Keratinocyte (primary cell): ENCODE measurements at regions not wholly inside any gene's neighbourhood (a gene's known extent, or its start where the extent isn't known, plus 50 kb on each side); places are given as distances from the start of the nearest gene placed in this dataset.

Source experiments
- DNase-seq: peaks from one replicate; pipeline ENCODE4 v3.0.0-alpha.2; 2011; ENCODE audit warnings: low read depth, missing footprints, low spot score
- FAIRE-seq: peaks from 2 replicates; lab custom pipeline; 2011; peaks lifted over from hg19 to GRCh38; lab: Jason Lieb, UNC
- H2AFZ ChIP-seq: 2 replicates; pipeline ENCODE4 v1.6.0; 2012; ENCODE audit warnings: low read length, control low read depth, inconsistent platforms; ENCODE audit not compliant: control insufficient read depth
- H3K27ac ChIP-seq: 2 replicates; pipeline ENCODE4 v1.5.1; 2011; ENCODE audit warnings: low read length; ENCODE audit not compliant: control insufficient read depth, insufficient read depth
- H3K27me3 ChIP-seq: 3 replicates; pipeline ENCODE4 v1.6.0; 2011; ENCODE audit warnings: low read length; ENCODE audit not compliant: control insufficient read depth, insufficient read depth; ENCODE audit errors: extremely low read depth
- H3K36me3 ChIP-seq, 2 experiments: 2 replicates in 1 of 2; 3 replicates in 1 of 2; pipeline ENCODE4 v1.5.1; 2011; ENCODE audit warnings: low read length in 2 of 2, mild to moderate bottlenecking in 1 of 2; ENCODE audit not compliant: control insufficient read depth in 2 of 2, insufficient read depth in 2 of 2; ENCODE audit errors: extremely low read depth in 1 of 2
- H3K4me1 ChIP-seq: 3 replicates; pipeline ENCODE4 v1.5.1; 2011; ENCODE audit warnings: low read length; ENCODE audit not compliant: control insufficient read depth, insufficient read depth; ENCODE audit errors: extremely low read depth
- H3K4me2 ChIP-seq: 3 replicates; pipeline ENCODE4 v1.6.0; 2011; ENCODE audit warnings: low read depth, low read length; ENCODE audit not compliant: control insufficient read depth, insufficient read depth; ENCODE audit errors: extremely low read depth
- H3K4me3 ChIP-seq, 3 experiments: fragments of 200-600 bp in 1 of 3; sonication (generic) in 1 of 3; 2 replicates in 2 of 3; 3 replicates in 1 of 3; pipeline ENCODE4 v1.5.1; 2011 to 2016; ENCODE audit warnings: low read length in 3 of 3, mild to moderate bottlenecking in 3 of 3, control low read depth in 2 of 3, inconsistent platforms in 1 of 3, low read depth in 1 of 3, mixed read lengths in 1 of 3, mixed run types in 1 of 3, moderate library complexity in 1 of 3; ENCODE audit not compliant: control insufficient read depth in 2 of 3, insufficient read depth in 2 of 3; ENCODE audit errors: extremely low read depth in 1 of 3
- H3K79me2 ChIP-seq: 2 replicates; pipeline ENCODE4 v1.6.0; 2012; ENCODE audit warnings: low read length; ENCODE audit not compliant: control insufficient read depth, insufficient read depth
- H3K9ac ChIP-seq: 3 replicates; pipeline ENCODE4 v1.6.0; 2011; ENCODE audit warnings: low read length; ENCODE audit not compliant: control insufficient read depth, insufficient read depth; ENCODE audit errors: extremely low read depth
- H3K9me1 ChIP-seq: 3 replicates; pipeline ENCODE4 v1.6.0; 2011; ENCODE audit warnings: low read length; ENCODE audit not compliant: control insufficient read depth, insufficient read depth; ENCODE audit errors: extremely low read depth
- H3K9me3 ChIP-seq: 2 replicates; pipeline ENCODE4 v1.5.1; 2012; ENCODE audit warnings: low read depth, low read length; ENCODE audit not compliant: control insufficient read depth
- H4K20me1 ChIP-seq: 3 replicates; pipeline ENCODE4 v1.6.0; 2011; ENCODE audit warnings: low read length; ENCODE audit not compliant: control insufficient read depth, insufficient read depth; ENCODE audit errors: extremely low read depth
- CTCF ChIP-seq, 3 experiments: IDR thresholded peaks in 1 of 3; conservative IDR thresholded peaks in 1 of 3; optimal IDR thresholded peaks in 1 of 3; 2 replicates in 2 of 3; 3 replicates in 1 of 3; pipeline versions ENCODE3 to v1.5.1; 2011; ENCODE audit warnings: low read length in 3 of 3, mild to moderate bottlenecking in 3 of 3, moderate library complexity in 2 of 3, control low read depth in 1 of 3, inconsistent platforms in 1 of 3; ENCODE audit not compliant: insufficient read depth in 2 of 3; ENCODE audit errors: extremely low read depth in 1 of 3
- EZH2 ChIP-seq: IDR thresholded peaks from one replicate; pipeline ENCODE4 v1.6.1; 2012; ENCODE audit warnings: inconsistent platforms, mild to moderate bottlenecking, low read length, moderate library complexity
- dilution Hi-C: fragments of 300-500 bp; cut with MboI; formaldehyde crosslinking; loops from one replicate; pipeline ENCODE4 v1.7.0; 2020; ENCODE audit warnings: low sequenced_read_pairs; ENCODE audit not compliant: extremely low pct_ligation_motif_present

- Histone ChIP-seq H4K20me1 (no peaks in the 10 kb centered on the region), H3K27ac (no peak overlapping the region), H3K9ac (no peak overlapping the region), H3K4me2 (no peak overlapping the region), H3K4me3 (no peak overlapping the region), H3K36me3 (no peaks in the 10 kb centered on the region), H3K4me1 (no peaks in the 10 kb centered on the region), H3K27me3 (no peaks in the 10 kb centered on the region), H3K79me2 (no peaks in the 10 kb centered on the region), H2AFZ (no peak overlapping the region), H3K9me3 (peaks cover 2% of the 10 kb centered on the region), H3K9me1 (no peaks in the 10 kb centered on the region)
- dilution Hi-C loops = no loop called here
- FAIRE-seq (no peak), DNase-seq (no peak)
- TF ChIP-seq CTCF (optimal IDR thresholded peaks at IDR 0.05 in 1 of 3, IDR thresholded peaks at IDR 0.05 in 1 of 3, conservative IDR thresholded peaks at IDR 0.05 in 1 of 3; ENCODE audit: extremely low read depth in 1 of 3, insufficient read depth in 2 of 3, low read length in 3 of 3) (no peak), EZH2 (no peak)
Measured at GRCh38 chr16:76182041-76182635, 95.1 kb upstream of the CNTNAP4 start.

GRCh38 chr16:76183647-76184046 lies 93.6 kb upstream of the CNTNAP4 start:
- DNase-seq (no peak), FAIRE-seq (no peak)
- H3K27ac ChIP-seq = no peak overlapping the region
- H3K9me3 ChIP-seq = peaks cover 2% of the 10 kb centered on the region
- H3K4me2 ChIP-seq = no peak overlapping the region
- H4K20me1 ChIP-seq = no peaks in the 10 kb centered on the region
- no peaks in the 10 kb centered on the region for H3K79me2 ChIP-seq
- H3K27me3 ChIP-seq = no peaks in the 10 kb centered on the region
- H3K36me3 ChIP-seq = no peaks in the 10 kb centered on the region
- TF ChIP-seq CTCF (optimal IDR thresholded peaks at IDR 0.05 in 1 of 3, IDR thresholded peaks at IDR 0.05 in 1 of 3, conservative IDR thresholded peaks at IDR 0.05 in 1 of 3; ENCODE audit: extremely low read depth in 1 of 3, insufficient read depth in 2 of 3, low read length in 3 of 3) = no peak
- no peak for TF ChIP-seq EZH2
- no peak overlapping the region for H3K9ac ChIP-seq
- no peak overlapping the region for H2AFZ ChIP-seq
- no peak overlapping the region for H3K4me3 ChIP-seq
- no peaks in the 10 kb centered on the region for H3K9me1 ChIP-seq
- dilution Hi-C loops = no loop called here
- no peaks in the 10 kb centered on the region for H3K4me1 ChIP-seq
